GM23338 (cell line): ENCODE measurements at regions not wholly inside any gene's neighbourhood (a gene's known extent, or its start where the extent isn't known, plus 50 kb on each side); places are given as distances from the start of the nearest gene placed in this dataset.

Experiments
- ATAC-seq: fragments of 200-7000 bp; cut with Tn5 transposase; 3 replicates; pipeline ENCODE4 v1.9.1; 2020
- DNase-seq: peaks from one replicate; pipeline ENCODE4 v3.0.0-alpha.2; 2015; ENCODE audit warnings: low spot score
- H2AFZ ChIP-seq: fragments of 200-600 bp; sonication (generic); 2 replicates; pipeline ENCODE4 v1.8.0; 2016; ENCODE audit warnings: antibody characterized with exemption, mild to moderate bottlenecking, moderate library complexity
- H3F3A ChIP-seq: fragments of 200-600 bp; sonication (generic); replicated peaks from 2 replicates; pipeline ENCODE4 v1.8.0; 2017; ENCODE audit warnings: antibody characterized with exemption, mixed run types, low read depth
- H3K27ac ChIP-seq: fragments of 200-600 bp; sonication (generic); 2 replicates; pipeline ENCODE4 v1.6.1; 2016; ENCODE audit warnings: low read depth
- H3K27me3 ChIP-seq: fragments of 200-600 bp; sonication (generic); 2 replicates; pipeline ENCODE4 v1.8.0; 2016; ENCODE audit warnings: mild to moderate bottlenecking, mixed run types, moderate library complexity; ENCODE audit not compliant: insufficient read depth
- H3K36me3 ChIP-seq: fragments of 200-600 bp; sonication (generic); 2 replicates; pipeline ENCODE4 v1.8.0; 2016; ENCODE audit warnings: mild to moderate bottlenecking; ENCODE audit not compliant: insufficient read depth
- H3K4me1 ChIP-seq: fragments of 200-600 bp; sonication (generic); 2 replicates; pipeline ENCODE4 v1.8.0; 2016; ENCODE audit warnings: mild to moderate bottlenecking, moderate library complexity; ENCODE audit not compliant: insufficient read depth
- H3K4me2 ChIP-seq: fragments of 200-600 bp; sonication (generic); 2 replicates; pipeline ENCODE4 v1.7.1; 2017; ENCODE audit warnings: mixed run types
- H3K4me3 ChIP-seq: fragments of 200-600 bp; sonication (generic); 2 replicates; pipeline ENCODE4 v1.6.1; 2016; ENCODE audit warnings: mixed run types
- H3K79me2 ChIP-seq: fragments of 200-600 bp; sonication (generic); replicated peaks from 2 replicates; pipeline ENCODE4 v1.8.0; 2017; ENCODE audit warnings: mild to moderate bottlenecking; ENCODE audit not compliant: insufficient read depth
- H3K9me2 ChIP-seq: fragments of 200-600 bp; sonication (generic); 2 replicates; pipeline ENCODE4 v1.8.0; 2017; ENCODE audit not compliant: insufficient read depth
- H4K20me1 ChIP-seq: fragments of 200-600 bp; sonication (generic); replicated peaks from 2 replicates; pipeline ENCODE4 v1.8.0; 2017; ENCODE audit warnings: mild to moderate bottlenecking; ENCODE audit not compliant: insufficient read depth
- H3K27ac Mint-ChIP-seq: 2 replicates; pipeline ENCODE4 v1.8.0; 2020; ENCODE audit warnings: inconsistent platforms, mild to moderate bottlenecking, moderate library complexity, mixed read lengths
- H3K27me3 Mint-ChIP-seq: 3 replicates; pipeline ENCODE4 v1.8.0; 2022; ENCODE audit warnings: low read depth, mild to moderate bottlenecking, moderate library complexity, mixed read lengths, inconsistent platforms; ENCODE audit not compliant: insufficient read depth, poor library complexity
- H3K36me3 Mint-ChIP-seq: 3 replicates; pipeline ENCODE4 v1.8.0; 2021; ENCODE audit warnings: low read depth, mild to moderate bottlenecking, inconsistent platforms, moderate library complexity, mixed read lengths
- H3K4me1 Mint-ChIP-seq: 3 replicates; pipeline ENCODE4 v1.8.0; 2020; ENCODE audit warnings: mild to moderate bottlenecking, inconsistent platforms, mixed read lengths
- H3K4me3 Mint-ChIP-seq: 3 replicates; pipeline ENCODE4 v1.8.0; 2021; ENCODE audit warnings: moderate library complexity, mild to moderate bottlenecking, inconsistent platforms, mixed read lengths
- H3K9me3 Mint-ChIP-seq: 3 replicates; pipeline ENCODE4 v1.8.0; 2020; ENCODE audit warnings: moderate library complexity, mild to moderate bottlenecking, inconsistent platforms, mixed read lengths
- EZH2 ChIP-seq: fragments of 200-600 bp; sonication (generic); IDR thresholded peaks from one replicate; pipeline ENCODE4 v1.8.0; 2017; ENCODE audit warnings: antibody characterized with exemption, mild to moderate bottlenecking, low read depth; ENCODE audit not compliant: unreplicated experiment
- JUNB ChIP-seq: IDR thresholded peaks from one replicate; pipeline ENCODE4 v1.6.1; 2016; ENCODE audit warnings: antibody characterized with exemption; ENCODE audit not compliant: unreplicated experiment
- ZNF114 ChIP-seq: fragments of 250-450 bp; sonication (Bioruptor Pico); IDR thresholded peaks from 2 replicates; pipeline ENCODE4 v1.5.0; 2020; ENCODE audit warnings: mild to moderate bottlenecking, moderate library complexity
- TF ChIP-seq, protein P1 (sequence below): fragments of 250-450 bp; sonication (Bioruptor Pico); IDR thresholded peaks from 2 replicates; pipeline ENCODE4 v1.5.0; 2020; ENCODE audit warnings: mild to moderate bottlenecking, moderate library complexity
- TF ChIP-seq, protein P2 (sequence below): IDR thresholded peaks from one replicate; pipeline ENCODE4 v1.6.1; 2018; ENCODE audit warnings: antibody characterized with exemption; ENCODE audit not compliant: unreplicated experiment
- TF ChIP-seq, protein P3 (sequence below): IDR thresholded peaks from 2 replicates; pipeline ENCODE4 v1.6.1; 2016; ENCODE audit warnings: antibody characterized with exemption

DNA sequence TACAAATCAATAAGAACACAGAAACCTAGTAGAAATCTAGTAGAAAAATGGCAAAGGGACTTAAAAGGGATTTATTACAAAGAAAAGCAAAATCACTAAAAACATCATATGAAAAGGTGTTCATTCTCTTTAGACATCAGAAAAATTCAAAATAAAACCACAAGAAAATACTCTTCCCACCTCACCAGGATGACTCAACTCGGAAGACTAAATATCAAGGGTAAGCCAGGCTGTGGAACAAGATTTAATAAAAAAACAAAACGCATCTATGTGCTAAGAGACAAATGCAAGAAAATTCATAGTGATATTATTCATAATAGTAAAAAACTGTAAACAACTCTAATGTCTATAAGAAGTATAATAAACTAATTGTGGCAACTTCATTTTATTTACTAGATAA lies 181.6 kb upstream of the GHR start:
- Histone ChIP-seq H3K4me3 (no peak overlapping the region), H3K4me2 (no peak overlapping the region), H3F3A (no peaks in the 10 kb centered on the region), H3K4me1 (no peaks in the 10 kb centered on the region), H3K36me3 (no peaks in the 10 kb centered on the region), H3K27me3 (no peaks in the 10 kb centered on the region), H3K79me2 (no peaks in the 10 kb centered on the region), H4K20me1 (no peaks in the 10 kb centered on the region), H2AFZ (no peak overlapping the region), H3K27ac (no peak overlapping the region), H3K9me2 (peaks cover 7% of the 10 kb centered on the region; the same call in 1 of the 2 replicates)
- no peak for ATAC-seq
- Mint-ChIP-seq H3K4me1 (no peaks in the 10 kb centered on the region; the same call in 2 of the 3 replicates), H3K27me3 (no peaks in the 10 kb centered on the region), H3K36me3 (no peaks in the 10 kb centered on the region), H3K27ac (no peak overlapping the region), H3K9me3 (peaks cover 15% of the 10 kb centered on the region), H3K4me3 (no peak overlapping the region)
- DNase-seq: no peak
- TF ChIP-seq, protein P1, sequence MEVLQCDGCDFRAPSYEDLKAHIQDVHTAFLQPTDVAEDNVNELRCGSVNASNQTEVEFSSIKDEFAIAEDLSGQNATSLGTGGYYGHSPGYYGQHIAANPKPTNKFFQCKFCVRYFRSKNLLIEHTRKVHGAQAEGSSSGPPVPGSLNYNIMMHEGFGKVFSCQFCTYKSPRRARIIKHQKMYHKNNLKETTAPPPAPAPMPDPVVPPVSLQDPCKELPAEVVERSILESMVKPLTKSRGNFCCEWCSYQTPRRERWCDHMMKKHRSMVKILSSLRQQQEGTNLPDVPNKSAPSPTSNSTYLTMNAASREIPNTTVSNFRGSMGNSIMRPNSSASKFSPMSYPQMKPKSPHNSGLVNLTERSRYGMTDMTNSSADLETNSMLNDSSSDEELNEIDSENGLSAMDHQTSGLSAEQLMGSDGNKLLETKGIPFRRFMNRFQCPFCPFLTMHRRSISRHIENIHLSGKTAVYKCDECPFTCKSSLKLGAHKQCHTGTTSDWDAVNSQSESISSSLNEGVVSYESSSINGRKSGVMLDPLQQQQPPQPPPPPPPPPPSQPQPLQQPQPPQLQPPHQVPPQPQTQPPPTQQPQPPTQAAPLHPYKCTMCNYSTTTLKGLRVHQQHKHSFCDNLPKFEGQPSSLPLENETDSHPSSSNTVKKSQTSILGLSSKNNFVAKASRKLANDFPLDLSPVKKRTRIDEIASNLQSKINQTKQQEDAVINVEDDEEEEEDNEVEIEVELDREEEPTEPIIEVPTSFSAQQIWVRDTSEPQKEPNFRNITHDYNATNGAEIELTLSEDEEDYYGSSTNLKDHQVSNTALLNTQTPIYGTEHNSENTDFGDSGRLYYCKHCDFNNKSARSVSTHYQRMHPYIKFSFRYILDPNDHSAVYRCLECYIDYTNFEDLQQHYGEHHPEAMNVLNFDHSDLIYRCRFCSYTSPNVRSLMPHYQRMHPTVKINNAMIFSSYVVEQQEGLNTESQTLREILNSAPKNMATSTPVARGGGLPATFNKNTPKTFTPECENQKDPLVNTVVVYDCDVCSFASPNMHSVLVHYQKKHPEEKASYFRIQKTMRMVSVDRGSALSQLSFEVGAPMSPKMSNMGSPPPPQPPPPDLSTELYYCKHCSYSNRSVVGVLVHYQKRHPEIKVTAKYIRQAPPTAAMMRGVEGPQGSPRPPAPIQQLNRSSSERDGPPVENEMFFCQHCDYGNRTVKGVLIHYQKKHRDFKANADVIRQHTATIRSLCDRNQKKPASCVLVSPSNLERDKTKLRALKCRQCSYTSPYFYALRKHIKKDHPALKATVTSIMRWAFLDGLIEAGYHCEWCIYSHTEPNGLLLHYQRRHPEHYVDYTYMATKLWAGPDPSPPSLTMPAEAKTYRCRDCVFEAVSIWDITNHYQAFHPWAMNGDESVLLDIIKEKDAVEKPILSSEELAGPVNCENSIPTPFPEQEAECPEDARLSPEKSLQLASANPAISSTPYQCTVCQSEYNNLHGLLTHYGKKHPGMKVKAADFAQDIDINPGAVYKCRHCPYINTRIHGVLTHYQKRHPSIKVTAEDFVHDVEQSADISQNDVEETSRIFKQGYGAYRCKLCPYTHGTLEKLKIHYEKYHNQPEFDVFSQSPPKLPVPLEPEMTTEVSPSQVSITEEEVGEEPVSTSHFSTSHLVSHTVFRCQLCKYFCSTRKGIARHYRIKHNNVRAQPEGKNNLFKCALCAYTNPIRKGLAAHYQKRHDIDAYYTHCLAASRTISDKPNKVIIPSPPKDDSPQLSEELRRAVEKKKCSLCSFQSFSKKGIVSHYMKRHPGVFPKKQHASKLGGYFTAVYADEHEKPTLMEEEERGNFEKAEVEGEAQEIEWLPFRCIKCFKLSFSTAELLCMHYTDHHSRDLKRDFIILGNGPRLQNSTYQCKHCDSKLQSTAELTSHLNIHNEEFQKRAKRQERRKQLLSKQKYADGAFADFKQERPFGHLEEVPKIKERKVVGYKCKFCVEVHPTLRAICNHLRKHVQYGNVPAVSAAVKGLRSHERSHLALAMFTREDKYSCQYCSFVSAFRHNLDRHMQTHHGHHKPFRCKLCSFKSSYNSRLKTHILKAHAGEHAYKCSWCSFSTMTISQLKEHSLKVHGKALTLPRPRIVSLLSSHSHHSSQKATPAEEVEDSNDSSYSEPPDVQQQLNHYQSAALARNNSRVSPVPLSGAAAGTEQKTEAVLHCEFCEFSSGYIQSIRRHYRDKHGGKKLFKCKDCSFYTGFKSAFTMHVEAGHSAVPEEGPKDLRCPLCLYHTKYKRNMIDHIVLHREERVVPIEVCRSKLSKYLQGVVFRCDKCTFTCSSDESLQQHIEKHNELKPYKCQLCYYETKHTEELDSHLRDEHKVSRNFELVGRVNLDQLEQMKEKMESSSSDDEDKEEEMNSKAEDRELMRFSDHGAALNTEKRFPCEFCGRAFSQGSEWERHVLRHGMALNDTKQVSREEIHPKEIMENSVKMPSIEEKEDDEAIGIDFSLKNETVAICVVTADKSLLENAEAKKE (CRISPR knock-in tag): no peak
- TF ChIP-seq JUNB: no peak
- TF ChIP-seq EZH2: no peak
- no peak for TF ChIP-seq ZNF114 (CRISPR knock-in tag)
- TF ChIP-seq, protein P2, sequence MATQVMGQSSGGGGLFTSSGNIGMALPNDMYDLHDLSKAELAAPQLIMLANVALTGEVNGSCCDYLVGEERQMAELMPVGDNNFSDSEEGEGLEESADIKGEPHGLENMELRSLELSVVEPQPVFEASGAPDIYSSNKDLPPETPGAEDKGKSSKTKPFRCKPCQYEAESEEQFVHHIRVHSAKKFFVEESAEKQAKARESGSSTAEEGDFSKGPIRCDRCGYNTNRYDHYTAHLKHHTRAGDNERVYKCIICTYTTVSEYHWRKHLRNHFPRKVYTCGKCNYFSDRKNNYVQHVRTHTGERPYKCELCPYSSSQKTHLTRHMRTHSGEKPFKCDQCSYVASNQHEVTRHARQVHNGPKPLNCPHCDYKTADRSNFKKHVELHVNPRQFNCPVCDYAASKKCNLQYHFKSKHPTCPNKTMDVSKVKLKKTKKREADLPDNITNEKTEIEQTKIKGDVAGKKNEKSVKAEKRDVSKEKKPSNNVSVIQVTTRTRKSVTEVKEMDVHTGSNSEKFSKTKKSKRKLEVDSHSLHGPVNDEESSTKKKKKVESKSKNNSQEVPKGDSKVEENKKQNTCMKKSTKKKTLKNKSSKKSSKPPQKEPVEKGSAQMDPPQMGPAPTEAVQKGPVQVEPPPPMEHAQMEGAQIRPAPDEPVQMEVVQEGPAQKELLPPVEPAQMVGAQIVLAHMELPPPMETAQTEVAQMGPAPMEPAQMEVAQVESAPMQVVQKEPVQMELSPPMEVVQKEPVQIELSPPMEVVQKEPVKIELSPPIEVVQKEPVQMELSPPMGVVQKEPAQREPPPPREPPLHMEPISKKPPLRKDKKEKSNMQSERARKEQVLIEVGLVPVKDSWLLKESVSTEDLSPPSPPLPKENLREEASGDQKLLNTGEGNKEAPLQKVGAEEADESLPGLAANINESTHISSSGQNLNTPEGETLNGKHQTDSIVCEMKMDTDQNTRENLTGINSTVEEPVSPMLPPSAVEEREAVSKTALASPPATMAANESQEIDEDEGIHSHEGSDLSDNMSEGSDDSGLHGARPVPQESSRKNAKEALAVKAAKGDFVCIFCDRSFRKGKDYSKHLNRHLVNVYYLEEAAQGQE: no peak
- TF ChIP-seq, protein P3, sequence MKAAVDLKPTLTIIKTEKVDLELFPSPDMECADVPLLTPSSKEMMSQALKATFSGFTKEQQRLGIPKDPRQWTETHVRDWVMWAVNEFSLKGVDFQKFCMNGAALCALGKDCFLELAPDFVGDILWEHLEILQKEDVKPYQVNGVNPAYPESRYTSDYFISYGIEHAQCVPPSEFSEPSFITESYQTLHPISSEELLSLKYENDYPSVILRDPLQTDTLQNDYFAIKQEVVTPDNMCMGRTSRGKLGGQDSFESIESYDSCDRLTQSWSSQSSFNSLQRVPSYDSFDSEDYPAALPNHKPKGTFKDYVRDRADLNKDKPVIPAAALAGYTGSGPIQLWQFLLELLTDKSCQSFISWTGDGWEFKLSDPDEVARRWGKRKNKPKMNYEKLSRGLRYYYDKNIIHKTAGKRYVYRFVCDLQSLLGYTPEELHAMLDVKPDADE: no peak
